AG09319 (cell line): ENCODE measurements at regions not wholly inside any gene's neighbourhood (a gene's known extent, or its start where the extent isn't known, plus 50 kb on each side); places are given as distances from the start of the nearest gene placed in this dataset.
"Not testable (repeated sequence)": the region's sequence is repeated elsewhere in the genome, so short reads cannot be mapped to it uniquely, and the experiment has no call there.

Experiments
- DNase-seq: peaks from one replicate; pipeline ENCODE4 v3.0.0-alpha.2; 2010; ENCODE audit warnings: low read depth; ENCODE audit errors: extremely low read depth
- TF ChIP-seq, protein P1 (sequence below): IDR thresholded peaks from 2 replicates; pipeline ENCODE4 v1.5.1; 2011; ENCODE audit warnings: low read depth, mild to moderate bottlenecking, inconsistent platforms, low read length, moderate library complexity

DNA sequence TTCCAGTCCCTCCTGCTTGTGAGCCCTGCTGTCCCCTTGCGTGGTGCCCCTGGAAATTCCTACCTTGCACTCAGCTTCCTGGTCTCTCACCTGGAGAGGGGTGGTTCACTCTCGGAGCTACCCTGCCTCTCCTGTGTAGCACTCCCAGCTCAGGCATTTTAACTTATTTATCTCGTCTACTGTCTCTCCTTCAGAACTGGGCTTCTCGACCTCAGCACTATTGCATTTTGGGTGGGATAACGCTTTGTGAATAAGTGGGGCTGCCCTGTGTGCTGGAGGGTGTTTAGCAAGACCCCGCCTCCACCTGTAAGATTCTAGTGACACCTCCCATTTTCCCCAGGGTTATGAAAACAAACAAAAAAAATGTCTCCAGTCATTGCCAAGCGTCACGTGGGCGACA, 56.0 kb upstream of the SORCS2 start:
- no peak for DNase-seq
- TF ChIP-seq, protein P1, sequence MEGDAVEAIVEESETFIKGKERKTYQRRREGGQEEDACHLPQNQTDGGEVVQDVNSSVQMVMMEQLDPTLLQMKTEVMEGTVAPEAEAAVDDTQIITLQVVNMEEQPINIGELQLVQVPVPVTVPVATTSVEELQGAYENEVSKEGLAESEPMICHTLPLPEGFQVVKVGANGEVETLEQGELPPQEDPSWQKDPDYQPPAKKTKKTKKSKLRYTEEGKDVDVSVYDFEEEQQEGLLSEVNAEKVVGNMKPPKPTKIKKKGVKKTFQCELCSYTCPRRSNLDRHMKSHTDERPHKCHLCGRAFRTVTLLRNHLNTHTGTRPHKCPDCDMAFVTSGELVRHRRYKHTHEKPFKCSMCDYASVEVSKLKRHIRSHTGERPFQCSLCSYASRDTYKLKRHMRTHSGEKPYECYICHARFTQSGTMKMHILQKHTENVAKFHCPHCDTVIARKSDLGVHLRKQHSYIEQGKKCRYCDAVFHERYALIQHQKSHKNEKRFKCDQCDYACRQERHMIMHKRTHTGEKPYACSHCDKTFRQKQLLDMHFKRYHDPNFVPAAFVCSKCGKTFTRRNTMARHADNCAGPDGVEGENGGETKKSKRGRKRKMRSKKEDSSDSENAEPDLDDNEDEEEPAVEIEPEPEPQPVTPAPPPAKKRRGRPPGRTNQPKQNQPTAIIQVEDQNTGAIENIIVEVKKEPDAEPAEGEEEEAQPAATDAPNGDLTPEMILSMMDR, result no peak

DNA sequence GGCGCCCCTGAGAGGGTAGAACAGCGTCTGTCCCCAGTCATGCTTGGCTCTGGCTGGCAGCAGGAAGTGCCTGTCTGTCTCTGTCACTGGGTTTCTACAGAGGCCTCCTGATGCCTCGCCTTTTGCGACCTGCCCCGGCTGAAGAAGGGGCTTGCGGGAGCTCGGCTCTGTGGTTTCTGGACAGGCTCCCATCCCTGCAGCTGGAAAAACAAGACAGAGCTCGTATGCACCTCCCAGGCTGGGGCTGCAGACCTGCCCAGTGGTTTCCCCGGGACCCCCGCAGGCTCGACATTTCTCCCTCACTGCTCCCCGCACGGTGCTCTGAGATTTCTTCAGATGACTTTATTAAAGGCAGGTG, 57.0 kb upstream of the SORCS2 start:
- TF ChIP-seq, protein P1, result no peak

DNA sequence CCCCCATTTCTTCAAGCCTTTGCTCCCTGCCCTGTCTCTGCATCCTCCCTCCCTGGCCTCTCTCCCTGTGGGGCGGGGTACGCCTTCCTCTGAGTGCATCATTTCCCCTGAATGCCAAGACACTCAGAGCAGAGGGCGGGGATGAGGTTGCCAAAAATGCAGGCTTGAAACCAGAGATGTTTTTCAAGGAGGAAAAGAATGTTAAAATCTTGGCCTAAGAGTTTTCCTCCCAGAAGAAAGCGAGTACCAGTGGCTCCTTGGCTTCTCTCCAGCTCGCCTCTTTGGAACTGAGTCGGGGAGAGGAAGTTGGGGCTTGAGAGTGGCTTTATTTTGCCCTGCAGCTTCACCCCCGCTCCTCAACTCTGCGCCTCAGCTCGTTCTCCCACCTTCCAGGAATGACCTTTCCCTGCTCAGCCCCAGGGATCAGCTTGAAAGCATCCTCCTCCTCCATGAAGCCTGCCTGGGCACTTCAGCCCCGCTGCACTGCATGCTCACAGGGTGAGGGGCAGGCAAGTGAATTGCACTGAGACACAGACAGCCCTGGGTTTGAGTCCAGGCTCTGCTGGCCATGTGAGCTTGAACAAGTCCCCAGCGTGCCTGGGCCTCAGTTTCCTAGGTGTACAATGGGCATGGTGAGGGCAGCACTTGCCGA, 57.5 kb upstream of the SORCS2 start:
- TF ChIP-seq, protein P1, result no peak
- peak; percentile 85 for DNase-seq

More for the DNA sequence above, 57.0 kb upstream of the SORCS2 start:
- no peak for DNase-seq

DNA sequence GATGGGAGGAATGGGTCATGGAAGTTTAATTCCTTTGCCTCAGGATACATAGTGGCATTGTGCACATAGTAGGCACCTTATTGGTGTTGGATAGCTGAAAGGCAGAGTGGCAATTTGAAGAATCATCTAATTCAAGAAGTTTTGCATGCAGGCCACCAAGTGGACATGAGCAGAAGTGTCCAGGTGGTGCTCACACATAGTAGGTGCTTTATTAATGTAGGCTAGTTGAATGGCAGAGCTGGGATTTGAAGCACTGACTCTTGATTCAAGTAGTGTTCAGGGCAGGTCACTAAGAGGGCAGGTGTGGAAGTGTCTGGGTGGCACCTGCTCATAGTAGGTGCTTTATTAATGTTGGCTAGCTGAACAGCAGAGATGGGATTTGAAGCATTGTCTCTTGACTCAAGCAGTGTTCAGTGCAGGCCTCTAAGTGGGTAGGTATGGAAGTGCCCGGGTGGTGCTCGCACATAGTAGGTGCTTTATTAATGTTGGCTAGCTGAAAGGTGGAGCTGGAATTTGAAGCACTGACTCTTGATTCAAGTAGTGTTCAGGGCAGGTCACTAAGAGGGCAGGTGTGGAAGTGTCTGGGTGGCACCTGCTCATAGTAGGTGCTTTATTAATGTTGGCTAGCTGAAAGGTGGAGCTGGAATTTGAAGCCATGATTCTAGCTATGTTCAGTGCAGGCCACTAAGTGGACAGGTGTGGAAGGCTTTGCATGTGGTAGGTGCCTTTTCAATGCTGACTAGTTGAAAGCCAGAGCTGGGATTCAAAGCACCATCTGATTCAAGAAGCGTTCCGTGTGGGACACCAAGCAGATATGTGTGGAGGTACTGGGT, 58.3 kb upstream of the SORCS2 start:
- DNase-seq, result not testable (repeated sequence)

DNA sequence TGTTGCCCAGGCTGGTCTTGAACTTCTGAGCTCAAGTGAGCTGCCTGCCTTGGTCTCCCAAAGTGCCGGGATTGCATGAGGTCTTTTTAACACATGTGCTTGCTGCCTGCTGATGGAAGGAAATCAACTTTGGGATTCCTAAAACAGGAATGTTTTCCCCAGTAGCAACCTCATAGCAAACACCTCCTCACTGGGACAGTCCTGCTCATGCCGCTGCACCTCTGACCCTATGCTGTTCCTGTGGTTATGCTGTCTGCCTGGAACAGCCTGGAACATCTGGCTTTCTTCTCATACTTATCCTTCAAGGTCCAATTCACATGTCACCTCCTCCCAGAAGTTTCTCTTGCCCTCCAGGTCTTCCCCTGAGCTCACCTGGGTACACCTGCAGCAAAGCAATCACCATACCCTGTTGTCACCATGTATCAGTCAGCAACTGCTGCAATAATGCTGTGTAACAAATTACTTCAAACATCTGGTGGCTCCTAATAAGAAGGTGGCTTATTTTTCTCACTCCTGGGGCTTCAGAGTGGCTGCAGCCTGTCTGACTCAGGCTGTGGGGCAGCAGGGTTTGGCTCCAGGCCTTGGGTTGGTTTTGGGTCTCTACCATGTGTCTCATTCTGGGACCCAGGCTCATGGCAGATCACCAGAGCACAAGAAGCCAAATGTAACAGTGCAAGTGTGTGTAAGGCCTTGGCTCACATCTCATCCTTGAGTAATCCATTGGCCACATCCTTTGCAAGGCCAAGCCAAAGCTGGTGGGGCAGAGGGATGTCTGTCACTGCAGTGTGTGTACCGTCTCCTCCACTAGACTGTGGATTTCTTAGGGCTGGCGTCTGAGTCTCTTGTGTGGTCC, 59.4 kb upstream of the SORCS2 start:
- TF ChIP-seq, protein P1, result no peak
- DNase-seq, result peak; percentile 12

DNA sequence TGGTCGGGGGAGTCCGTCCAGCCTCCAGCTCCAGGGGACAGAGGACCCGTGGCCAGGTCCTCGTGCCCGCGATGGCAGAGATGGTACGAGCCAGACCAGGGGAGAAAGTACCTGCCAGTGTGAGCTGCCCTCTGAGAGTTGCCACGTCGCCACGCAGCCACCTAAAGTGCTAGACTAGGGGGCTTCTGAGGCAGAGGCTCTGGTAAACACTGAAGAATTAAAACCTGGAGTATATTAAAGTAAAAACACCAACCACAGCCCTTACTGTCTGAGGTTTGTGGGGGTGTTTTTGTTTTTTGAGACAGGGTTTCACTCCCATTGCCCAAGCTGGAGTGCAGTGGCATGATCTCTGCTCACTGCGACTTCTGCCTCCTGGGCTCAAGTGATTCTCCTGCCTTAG, 60.1 kb upstream of the SORCS2 start:
- TF ChIP-seq, protein P1, result no peak
- no peak for DNase-seq

DNA sequence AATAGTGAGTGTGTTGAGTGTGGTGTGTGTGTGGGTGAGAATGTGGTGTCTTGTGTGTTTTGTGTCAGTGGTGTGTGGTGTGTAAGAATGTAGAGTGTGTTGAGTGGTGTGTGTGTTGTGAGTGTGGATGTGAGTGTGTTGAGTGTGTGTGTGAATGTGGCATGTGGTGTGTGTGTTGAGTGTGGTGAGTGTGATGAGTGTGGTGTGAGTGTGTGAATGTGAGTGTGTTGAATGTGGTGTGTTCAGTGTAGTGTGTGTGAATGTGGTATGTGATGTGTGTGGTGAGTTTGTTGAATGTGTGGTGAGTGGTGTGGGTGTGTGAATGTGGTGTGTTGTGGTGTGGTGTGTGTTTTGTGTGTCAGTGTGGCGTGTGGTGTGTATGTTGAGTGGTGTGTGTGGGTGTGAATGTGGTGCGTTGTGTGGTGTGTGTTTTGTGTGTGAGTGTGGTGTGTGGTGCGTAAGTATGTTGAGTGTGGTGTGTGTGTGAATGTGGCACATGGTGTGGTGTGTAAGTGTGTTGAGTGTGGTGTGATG, 60.8 kb upstream of the SORCS2 start:
- TF ChIP-seq, protein P1, result no peak
- no peak for DNase-seq
